ENCODE measurements at regions not wholly inside any gene's neighbourhood (a gene's known extent, or its start where the extent isn't known, plus 50 kb on each side); places are given as distances from the start of the nearest gene placed in this dataset.
"Not testable (repeated sequence)": the region's sequence is repeated elsewhere in the genome, so short reads cannot be mapped to it uniquely, and the experiment has no call there.

- no peak for DNase-seq (ENCODE audit: low read depth)
Observed at GRCh38 chr2:88860421-88861075, 169.1 kb downstream of the RPIA start.

GRCh38 chr2:88865801-88866371 is 174.4 kb downstream of the RPIA start:
- no peak for DNase-seq (ENCODE audit: low read depth)

- DNase-seq (ENCODE audit: low read depth) = no peak
Observed at GRCh38 chr2:88866756-88867155, 175.3 kb downstream of the RPIA start.

- DNase-seq (ENCODE audit: low read depth) = no peak
Observed at GRCh38 chr2:88868861-88869260, 177.4 kb downstream of the RPIA start.

- no peak for DNase-seq (ENCODE audit: low read depth)
Observed at GRCh38 chr2:88870267-88870839, 178.9 kb downstream of the RPIA start.

- DNase-seq (ENCODE audit: low read depth) = no peak
Observed at GRCh38 chr2:88871336-88871735, 179.9 kb downstream of the RPIA start.

GRCh38 chr2:88873620-88874019 is 182.1 kb downstream of the RPIA start:
- no peak for DNase-seq (ENCODE audit: low read depth)

- DNase-seq (ENCODE audit: low read depth) = peak; percentile 21
Observed at GRCh38 chr2:88874063-88874657, 182.7 kb downstream of the RPIA start.

GRCh38 chr2:88875736-88876135 is 184.3 kb downstream of the RPIA start:
- DNase-seq (ENCODE audit: low read depth) = no peak

- no peak for DNase-seq (ENCODE audit: low read depth)
Observed at GRCh38 chr2:88880441-88880953, 189.0 kb downstream of the RPIA start.

- no peak for DNase-seq (ENCODE audit: low read depth)
Observed at GRCh38 chr2:88885275-88885674, 193.8 kb downstream of the RPIA start.

- DNase-seq (ENCODE audit: low read depth) = no peak
Observed at GRCh38 chr2:88885679-88886416, 194.4 kb downstream of the RPIA start.

GRCh38 chr2:88887466-88887865 is 196.0 kb downstream of the RPIA start:
- not testable (repeated sequence) for DNase-seq (ENCODE audit: low read depth)

- no peak for DNase-seq (ENCODE audit: low read depth)
Observed at GRCh38 chr2:88892207-88892606, 200.7 kb downstream of the RPIA start.

- no peak for DNase-seq (ENCODE audit: low read depth)
Observed at GRCh38 chr2:88892788-88893187, 201.3 kb downstream of the RPIA start.

- DNase-seq (ENCODE audit: low read depth) = no peak
Observed at GRCh38 chr2:88896971-88897370, 205.5 kb downstream of the RPIA start.

- DNase-seq (ENCODE audit: low read depth) = no peak
Observed at GRCh38 chr2:88897715-88898114, 206.2 kb downstream of the RPIA start.

GRCh38 chr2:88903749-88904353 is 212.4 kb downstream of the RPIA start:
- no peak for DNase-seq (ENCODE audit: low read depth)

- DNase-seq (ENCODE audit: low read depth) = no peak
Observed at GRCh38 chr2:88913280-88913679, 221.8 kb downstream of the RPIA start.

GRCh38 chr2:88919087-88919738 is 227.7 kb downstream of the RPIA start:
- DNase-seq (ENCODE audit: low read depth) = no peak

GRCh38 chr2:88920399-88920798 is 228.9 kb downstream of the RPIA start:
- DNase-seq (ENCODE audit: low read depth) = not testable (repeated sequence)

Measured in activated T-cell treated with anti-CD3 and anti-CD28 coated beads for 1 hour (primary cell).